H1 (cell line): ENCODE measurements at regions not wholly inside any gene's neighbourhood (a gene's known extent, or its start where the extent isn't known, plus 50 kb on each side); places are given as distances from the start of the nearest gene placed in this dataset.

Source experiments
- CTCF ChIA-PET: fragments of 300-600 bp; sonication (Branson Sonifier 250); formaldehyde crosslinking; loops from one replicate; lab custom pipeline; 2021; ENCODE audit not compliant: partially characterized antibody; lab: Charles Lee
- POLR2A ChIA-PET: fragments of 300-600 bp; sonication (Branson Sonifier 250); formaldehyde crosslinking; loops from one replicate; lab custom pipeline; 2021; ENCODE audit warnings: inconsistent platforms; ENCODE audit not compliant: partially characterized antibody; lab: Charles Lee
- DNase-seq, 2 experiments: peaks; one replicate each; pipeline versions ENCODE4 v3.0.0 to v3.0.0-alpha.2; 2010 to 2022; ENCODE audit warnings: low spot score in 2 of 2, low read depth in 1 of 2, mixed read lengths in 1 of 2
- FAIRE-seq: peaks from 2 replicates; lab custom pipeline; 2011; peaks lifted over from hg19 to GRCh38; lab: Jason Lieb, UNC
- H2AFZ ChIP-seq: 2 replicates; pipeline ENCODE4 v1.8.1; 2012; ENCODE audit warnings: low read length, inconsistent platforms
- H2AK5ac ChIP-seq: 2 replicates; pipeline ENCODE4 v1.6.1; 2013; ENCODE audit warnings: low read depth, low read length
- H2BK120ac ChIP-seq: replicated peaks from 2 replicates; pipeline ENCODE3; 2013; ENCODE audit warnings: low read depth, low read length, inconsistent platforms
- H2BK12ac ChIP-seq: 2 replicates; pipeline ENCODE4 v1.6.1; 2013; ENCODE audit warnings: low read depth, low read length
- H2BK15ac ChIP-seq: 2 replicates; pipeline ENCODE4 v1.6.1; 2013; ENCODE audit warnings: low read length
- H2BK20ac ChIP-seq: 2 replicates; pipeline ENCODE4 v1.6.1; 2013; ENCODE audit warnings: low read length
- H2BK5ac ChIP-seq: 2 replicates; pipeline ENCODE4 v1.6.1; 2013; ENCODE audit warnings: low read depth, low read length
- H3K14ac ChIP-seq: 2 replicates; pipeline ENCODE4 v1.6.1; 2013; ENCODE audit warnings: inconsistent platforms; ENCODE audit not compliant: insufficient read length
- H3K18ac ChIP-seq: 2 replicates; pipeline ENCODE4 v1.6.1; 2013; ENCODE audit warnings: low read length; ENCODE audit errors: extremely low read depth
- H3K23ac ChIP-seq: 2 replicates; pipeline ENCODE4 v1.6.1; 2013; ENCODE audit warnings: inconsistent platforms; ENCODE audit not compliant: insufficient read length
- H3K23me2 ChIP-seq: 2 replicates; pipeline ENCODE4 v1.6.1; 2013; ENCODE audit warnings: low read depth, low read length
- H3K27ac ChIP-seq: 2 replicates; pipeline ENCODE4 v1.6.1; 2011; ENCODE audit warnings: low read depth, low read length, inconsistent platforms
- H3K27me3 ChIP-seq, 4 experiments: replicated peaks in 1 of 4; 1 replicate in 1 of 4; 2 replicates in 3 of 4; pipeline versions ENCODE4 v1.6.1 to v1.8.1; 2011 to 2013; ENCODE audit warnings: low read length in 3 of 4, mild to moderate bottlenecking in 3 of 4, inconsistent platforms in 2 of 4, mixed read lengths in 2 of 4, moderate library complexity in 1 of 4; ENCODE audit not compliant: control insufficient read depth in 3 of 4, insufficient read depth in 3 of 4; ENCODE audit errors: extremely low read depth in 1 of 4
- H3K36me3 ChIP-seq, 4 experiments: 2 replicates each; pipeline versions ENCODE4 v1.6.1 to v1.8.1; 2011 to 2013; ENCODE audit warnings: mild to moderate bottlenecking in 4 of 4, low read length in 3 of 4, moderate library complexity in 2 of 4, control low read depth in 1 of 4, inconsistent platforms in 1 of 4; ENCODE audit not compliant: insufficient read depth in 4 of 4, control insufficient read depth in 2 of 4
- H3K4ac ChIP-seq: replicated peaks from 2 replicates; pipeline ENCODE3; 2013; ENCODE audit warnings: low read length, low read depth, mixed read lengths, inconsistent platforms; ENCODE audit not compliant: insufficient read length
- H3K4me1 ChIP-seq, 4 experiments: replicated peaks in 1 of 4; 1 replicate in 1 of 4; 2 replicates in 3 of 4; pipeline versions ENCODE4 v1.6.1 to v1.8.1; 2011 to 2013; ENCODE audit warnings: low read length in 3 of 4, inconsistent platforms in 2 of 4, mixed read lengths in 1 of 4; ENCODE audit not compliant: insufficient read depth in 4 of 4, control insufficient read depth in 3 of 4
- H3K4me2 ChIP-seq, 2 experiments: 2 replicates each; pipeline versions ENCODE4 v1.6.1 to v1.8.1; 2011 to 2013; ENCODE audit warnings: low read depth in 2 of 2, low read length in 2 of 2, control low read depth in 1 of 2, inconsistent platforms in 1 of 2, mild to moderate bottlenecking in 1 of 2; ENCODE audit not compliant: insufficient read depth in 1 of 2
- H3K4me3 ChIP-seq, 4 experiments: fragments of 200-600, 300-600 bp in 1 of 4; sonication (generic), shearing (Covaris generic), sonication (Bioruptor Twin) in 1 of 4; 2 replicates each; pipeline versions ENCODE4 v1.5.1 to v1.8.1; 2011 to 2016; ENCODE audit warnings: low read length in 4 of 4, low read depth in 3 of 4, control low read depth in 2 of 4, inconsistent platforms in 2 of 4, mild to moderate bottlenecking in 2 of 4, mixed read lengths in 1 of 4, moderate library complexity in 1 of 4; ENCODE audit not compliant: insufficient read depth in 2 of 4; ENCODE audit errors: extremely low read depth in 1 of 4
- H3K56ac ChIP-seq: replicated peaks from 2 replicates; pipeline ENCODE3; 2013; ENCODE audit warnings: low read depth, mild to moderate bottlenecking, mixed read lengths, low read length, inconsistent platforms; ENCODE audit not compliant: insufficient read length
- H3K79me1 ChIP-seq: 2 replicates; pipeline ENCODE4 v1.6.1; 2013; ENCODE audit warnings: low read depth, low read length, control low read depth
- H3K79me2 ChIP-seq, 2 experiments: 2 replicates each; pipeline versions ENCODE4 v1.6.1 to v1.8.1; 2012 to 2013; ENCODE audit warnings: low read length in 2 of 2, mild to moderate bottlenecking in 2 of 2, inconsistent platforms in 1 of 2; ENCODE audit not compliant: insufficient read depth in 2 of 2, control insufficient read depth in 1 of 2
- H3K9ac ChIP-seq, 4 experiments: replicated peaks in 1 of 4; 1 replicate in 1 of 4; 2 replicates in 3 of 4; pipeline versions ENCODE4 v1.6.1 to v1.8.1; 2011 to 2013; ENCODE audit warnings: low read depth in 3 of 4, low read length in 3 of 4, control low read depth in 2 of 4, mild to moderate bottlenecking in 2 of 4, moderate library complexity in 2 of 4, inconsistent platforms in 1 of 4; ENCODE audit errors: extremely low read depth in 1 of 4
- H3K9me3 ChIP-seq, 2 experiments: 2 replicates each; pipeline versions ENCODE4 v1.6.1 to v1.8.1; 2012 to 2013; ENCODE audit warnings: mild to moderate bottlenecking in 2 of 2, moderate library complexity in 2 of 2, control low read depth in 1 of 2, inconsistent platforms in 1 of 2, low read depth in 1 of 2, low read length in 1 of 2, mixed read lengths in 1 of 2; ENCODE audit not compliant: insufficient read depth in 2 of 2
- H4K20me1 ChIP-seq, 2 experiments: replicated peaks in 1 of 2; 2 replicates each; pipeline versions ENCODE3 to v1.8.1; 2011 to 2013; ENCODE audit warnings: inconsistent platforms in 2 of 2, low read length in 2 of 2, mild to moderate bottlenecking in 1 of 2; ENCODE audit not compliant: insufficient read depth in 2 of 2, control insufficient read depth in 1 of 2
- H4K5ac ChIP-seq: 2 replicates; pipeline ENCODE4 v1.6.1; 2013; ENCODE audit warnings: low read length, low read depth, mixed read lengths, inconsistent platforms; ENCODE audit not compliant: insufficient read length
- H4K8ac ChIP-seq: 2 replicates; pipeline ENCODE4 v1.8.0; 2013; ENCODE audit warnings: mild to moderate bottlenecking, moderate library complexity, low read length, inconsistent platforms; ENCODE audit not compliant: insufficient read depth; ENCODE audit errors: extremely low read depth
- H4K91ac ChIP-seq: replicated peaks from 2 replicates; pipeline ENCODE3; 2013; ENCODE audit warnings: low read length, mixed read lengths, inconsistent platforms; ENCODE audit not compliant: insufficient read length
- RAD21 ChIP-seq, 2 experiments: IDR thresholded peaks in 1 of 2; conservative IDR thresholded peaks in 1 of 2; 2 replicates each; pipeline ENCODE4 v1.6.1; 2011; ENCODE audit warnings: low read depth in 2 of 2, low read length in 2 of 2, improper control_type of control experiment in 1 of 2, inconsistent platforms in 1 of 2, mild to moderate bottlenecking in 1 of 2, moderate library complexity in 1 of 2
- RXRA ChIP-seq: IDR thresholded peaks from 2 replicates; pipeline ENCODE4 v1.6.1; 2011; ENCODE audit warnings: low read depth, mild to moderate bottlenecking, low read length, moderate library complexity; ENCODE audit not compliant: insufficient read depth
- SP1 ChIP-seq: IDR thresholded peaks from 2 replicates; pipeline ENCODE4 v1.6.1; 2011; ENCODE audit warnings: low read depth, low read length
- TF ChIP-seq, protein P1 (sequence below): IDR thresholded peaks from 2 replicates; pipeline ENCODE4 v1.6.1; 2011; ENCODE audit warnings: low read depth, mild to moderate bottlenecking, low read length; ENCODE audit not compliant: insufficient read depth

DNA sequence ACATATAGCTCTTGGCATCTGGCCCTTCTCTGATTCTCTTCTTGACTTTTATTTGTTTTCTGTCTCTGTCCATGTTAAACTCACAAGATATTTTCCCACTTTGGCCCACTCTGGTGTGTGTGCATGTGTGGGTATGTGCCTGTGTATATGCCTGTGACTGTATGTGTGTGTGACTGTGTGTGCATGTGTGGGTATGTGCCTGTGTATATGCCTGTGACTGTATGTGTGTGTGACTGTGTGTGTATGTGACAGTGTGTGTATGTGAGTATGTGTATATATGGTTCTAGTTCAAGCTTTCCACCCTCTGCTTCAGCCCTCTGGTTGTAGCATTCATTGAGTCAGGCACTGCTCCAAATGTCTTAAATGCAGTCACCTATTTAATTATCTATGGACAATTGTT, 88.6 kb upstream of the GGTLC1 start:
- Histone ChIP-seq H3K9me3 (no peaks in the 10 kb centered on the region), H2AFZ (no peak overlapping the region), H2BK20ac (no peak overlapping the region), H2BK120ac (no peak overlapping the region), H3K9ac (no peak overlapping the region), H4K8ac (no peak overlapping the region), H3K4me3 (no peak overlapping the region), H3K36me3 (no peaks in the 10 kb centered on the region), H2BK5ac (no peak overlapping the region), H4K91ac (no peak overlapping the region), H4K20me1 (peaks cover 0 to under 1% of the 10 kb centered on the region in 2 experiments)
- no peak for DNase-seq
- FAIRE-seq = no peak
- POLR2A ChIA-PET = no interaction called here
- TF ChIP-seq SP1 (no peak), RXRA (no peak), RAD21 (IDR thresholded peaks at IDR 0.05 in 1 of 2, conservative IDR thresholded peaks at IDR 0.05 in 1 of 2; ENCODE audit: low read depth in 2 of 2, low read length in 2 of 2) (no peak)
- TF ChIP-seq, protein P1, sequence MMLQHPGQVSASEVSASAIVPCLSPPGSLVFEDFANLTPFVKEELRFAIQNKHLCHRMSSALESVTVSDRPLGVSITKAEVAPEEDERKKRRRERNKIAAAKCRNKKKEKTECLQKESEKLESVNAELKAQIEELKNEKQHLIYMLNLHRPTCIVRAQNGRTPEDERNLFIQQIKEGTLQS = no peak
- TF ChIP-seq, all 59 proteins: peak for 0
- Histone ChIP-seq H3K27ac (no peak overlapping the region), H3K4me2 (no peak overlapping the region), H4K5ac (no peak overlapping the region), H3K23ac (no peak overlapping the region), H3K23me2 (no peaks in the 10 kb centered on the region), H3K79me1 (no peaks in the 10 kb centered on the region), H2AK5ac (no peak overlapping the region), H3K27me3 (no peaks in the 10 kb centered on the region), H3K4me1 (no peaks in the 10 kb centered on the region), H3K4ac (no peak overlapping the region), H2BK12ac (no peak overlapping the region), H3K14ac (no peak overlapping the region), H3K18ac (no peak overlapping the region), H2BK15ac (no peak overlapping the region), H3K56ac (no peak overlapping the region), H3K79me2 (no peaks in the 10 kb centered on the region)
- CTCF ChIA-PET = no interaction called here
